Activated naive CD8-positive, alpha-beta T cell treated with anti-CD3 and anti-CD28 coated beads, Interleukin-2, amount 10 ng/mL, durations not matched to agents 7 days and 5 days (primary cell): ENCODE measurements at regions not wholly inside any gene's neighbourhood (a gene's known extent, or its start where the extent isn't known, plus 50 kb on each side); places are given as distances from the start of the nearest gene placed in this dataset.
"Not testable (repeated sequence)": the region's sequence is repeated elsewhere in the genome, so short reads cannot be mapped to it uniquely, and the experiment has no call there.

Experiments used
- ATAC-seq: fragments of 150-1000 bp; cut with Tn5 transposase; one replicate; pipeline ENCODE4 v1.10.0; 2021; ENCODE audit warnings: low read depth, moderate library complexity
- POLR2A ChIA-PET: fragments of 350-600 bp; sonication (Branson Sonifier 250); formaldehyde crosslinking; loops from one replicate; lab custom pipeline; 2021; ENCODE audit warnings: antibody characterized with exemption; lab: Charles Lee
- DNase-seq: peaks from one replicate; pipeline ENCODE4 v3.0.0; 2021
- H3K27ac Mint-ChIP-seq: one replicate; pipeline ENCODE4 v1.8.0; 2022; ENCODE audit warnings: mild to moderate bottlenecking, mixed read lengths
- H3K27me3 Mint-ChIP-seq: one replicate; pipeline ENCODE4 v1.8.0; 2022; ENCODE audit warnings: mild to moderate bottlenecking, moderate library complexity, mixed read lengths
- H3K36me3 Mint-ChIP-seq: one replicate; pipeline ENCODE4 v1.8.0; 2021; ENCODE audit warnings: mild to moderate bottlenecking, mixed read lengths
- H3K4me1 Mint-ChIP-seq: one replicate; pipeline ENCODE4 v1.8.0; 2021; ENCODE audit warnings: mixed read lengths
- H3K4me3 Mint-ChIP-seq: one replicate; pipeline ENCODE4 v1.8.0; 2022; ENCODE audit warnings: mild to moderate bottlenecking, moderate library complexity, mixed read lengths
- H3K9me3 Mint-ChIP-seq: one replicate; pipeline ENCODE4 v1.8.0; 2021; ENCODE audit warnings: mixed read lengths

DNA sequence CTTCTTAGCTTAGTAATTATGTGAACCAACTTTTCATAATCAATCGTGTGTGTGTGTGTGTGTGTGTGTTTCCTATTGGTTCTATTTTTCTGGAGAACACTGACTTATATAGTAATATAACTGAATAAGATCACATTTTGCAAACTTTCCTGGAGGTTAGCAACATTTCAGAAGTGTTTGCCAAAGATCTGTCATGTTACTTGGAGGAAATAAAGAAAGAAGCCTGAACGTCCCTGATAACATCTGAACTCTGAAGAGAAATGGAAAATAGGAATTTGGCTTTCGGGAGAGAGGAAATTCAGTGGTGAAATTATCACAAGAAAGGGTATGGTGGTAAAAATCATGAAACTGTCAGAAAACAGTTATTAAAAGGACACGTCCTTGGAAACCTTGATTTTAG is 984.4 kb upstream of the AUTS2 start:
- Mint-ChIP-seq H3K4me3 (no peak overlapping the region), H3K9me3 (peaks cover 12% of the 10 kb centered on the region), H3K27ac (no peak overlapping the region), H3K27me3 (no peaks in the 10 kb centered on the region), H3K36me3 (no peaks in the 10 kb centered on the region), H3K4me1 (no peaks in the 10 kb centered on the region)
- POLR2A ChIA-PET = no interaction called here
- no peak for ATAC-seq
- DNase-seq = no peak

DNA sequence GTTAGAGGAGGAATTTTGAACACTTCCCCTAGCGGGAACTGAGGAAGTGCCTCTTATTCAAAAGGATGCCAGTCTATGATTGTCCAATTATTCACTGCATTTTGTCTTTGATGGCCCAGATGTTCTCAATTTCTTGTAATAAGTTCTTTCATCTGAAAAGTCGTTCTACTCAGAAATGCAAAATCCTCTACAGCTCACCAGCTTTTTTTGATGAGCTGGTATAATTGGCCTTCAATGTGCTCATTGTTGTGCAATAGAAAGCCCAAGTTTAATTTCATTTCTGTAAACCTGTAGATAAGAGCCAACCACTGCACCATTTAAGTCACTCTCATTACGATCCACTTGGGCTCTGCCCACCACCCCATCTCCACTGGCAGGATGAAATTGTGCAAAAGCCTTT is 978.7 kb upstream of the AUTS2 start:
- POLR2A ChIA-PET = no interaction called here
- no peaks in the 10 kb centered on the region for H3K4me1 Mint-ChIP-seq
- no peak overlapping the region for H3K27ac Mint-ChIP-seq
- DNase-seq = no peak
- peaks cover 16% of the 10 kb centered on the region for H3K9me3 Mint-ChIP-seq
- no peaks in the 10 kb centered on the region for H3K36me3 Mint-ChIP-seq
- no peak for ATAC-seq
- no peak overlapping the region for H3K4me3 Mint-ChIP-seq
- H3K27me3 Mint-ChIP-seq = no peaks in the 10 kb centered on the region

DNA sequence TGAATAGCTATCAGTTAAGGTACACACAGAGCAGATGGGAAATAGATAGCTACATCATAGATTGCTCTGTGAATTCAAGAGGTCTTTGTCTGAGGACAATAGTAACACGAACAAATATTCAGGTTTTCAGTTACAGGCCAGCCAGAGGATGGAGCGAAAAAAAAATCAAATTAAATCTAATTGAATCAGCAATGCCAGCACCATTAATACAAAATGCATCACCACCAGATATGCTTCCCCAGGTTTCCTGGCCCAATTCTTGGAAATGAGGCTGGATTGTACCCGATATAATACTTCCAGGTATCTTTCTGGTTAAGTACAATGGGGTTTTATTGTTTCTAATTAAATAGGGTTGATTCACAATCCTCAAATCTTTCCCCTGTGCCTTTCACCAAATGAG is 975.8 kb upstream of the AUTS2 start:
- ATAC-seq (no peak), DNase-seq (no peak)
- POLR2A ChIA-PET = no interaction called here
- Mint-ChIP-seq H3K9me3 (peaks cover 13% of the 10 kb centered on the region), H3K4me3 (no peak overlapping the region), H3K27ac (no peak overlapping the region), H3K36me3 (no peaks in the 10 kb centered on the region), H3K27me3 (no peaks in the 10 kb centered on the region), H3K4me1 (no peaks in the 10 kb centered on the region)

DNA sequence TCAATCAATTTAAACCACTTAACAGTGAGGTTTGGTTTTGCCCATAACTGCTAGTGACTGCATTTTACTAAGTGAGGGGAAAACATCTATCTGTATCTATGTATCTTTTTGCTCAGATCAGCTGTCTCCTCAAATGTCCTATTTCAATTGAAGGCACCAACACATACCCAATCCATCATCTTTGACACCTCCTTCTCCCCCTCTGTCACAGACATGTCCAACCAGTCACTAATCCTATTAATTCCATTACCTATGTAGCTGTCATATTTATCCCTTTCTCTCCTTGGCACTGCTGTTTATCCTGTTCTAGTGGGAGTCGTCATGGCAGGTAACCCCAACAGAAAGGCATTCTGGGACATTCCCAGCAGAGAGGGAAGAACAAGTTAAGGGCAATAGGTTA is 975.2 kb upstream of the AUTS2 start:
- POLR2A ChIA-PET = no interaction called here
- no peak for DNase-seq
- H3K27me3 Mint-ChIP-seq = no peaks in the 10 kb centered on the region
- peaks cover 11% of the 10 kb centered on the region for H3K9me3 Mint-ChIP-seq
- no peak for ATAC-seq
- no peaks in the 10 kb centered on the region for H3K4me1 Mint-ChIP-seq
- no peak overlapping the region for H3K27ac Mint-ChIP-seq
- no peak overlapping the region for H3K4me3 Mint-ChIP-seq
- no peaks in the 10 kb centered on the region for H3K36me3 Mint-ChIP-seq

GRCh38 chr7:68627247-68627864 is 970.9 kb upstream of the AUTS2 start:
- no peak for ATAC-seq
- no peak overlapping the region for H3K27ac Mint-ChIP-seq

DNA sequence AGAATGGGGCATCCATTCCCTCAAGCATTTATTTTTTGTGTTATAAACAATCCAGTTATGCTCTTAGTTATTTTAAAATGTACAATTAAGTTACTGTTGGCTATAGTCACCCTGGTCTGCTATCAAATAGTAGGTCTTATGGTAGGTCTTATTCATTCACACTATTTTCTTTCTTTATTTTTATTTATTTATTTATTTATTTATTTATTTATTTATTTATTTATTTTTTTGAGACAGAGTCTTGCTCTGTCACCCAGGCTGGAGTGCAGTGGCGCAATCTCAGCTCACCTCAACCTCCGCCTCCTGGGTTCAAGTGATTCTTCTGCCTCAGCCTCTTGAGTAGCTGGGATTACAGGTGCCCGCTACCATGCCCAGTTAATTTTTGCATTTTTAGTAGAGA is 967.4 kb upstream of the AUTS2 start:
- H3K36me3 Mint-ChIP-seq, DNase-seq, H3K27me3 Mint-ChIP-seq, POLR2A ChIA-PET, H3K4me1 Mint-ChIP-seq, ATAC-seq, H3K4me3 Mint-ChIP-seq, H3K27ac Mint-ChIP-seq: not testable (repeated sequence)
- peaks cover 13% of the 10 kb centered on the region for H3K9me3 Mint-ChIP-seq

More at GRCh38 chr7:68627247-68627864, 970.9 kb upstream of the AUTS2 start:
- POLR2A ChIA-PET = no interaction called here
- Mint-ChIP-seq H3K36me3 (no peaks in the 10 kb centered on the region), H3K9me3 (peaks cover 18% of the 10 kb centered on the region), H3K27me3 (no peaks in the 10 kb centered on the region), H3K4me1 (no peaks in the 10 kb centered on the region), H3K4me3 (no peak overlapping the region)
- no peak for DNase-seq

- POLR2A ChIA-PET = no interaction called here
- DNase-seq (no peak), ATAC-seq (no peak)
- no peak overlapping the region for H3K27ac Mint-ChIP-seq
- no peaks in the 10 kb centered on the region for H3K36me3 Mint-ChIP-seq
- no peaks in the 10 kb centered on the region for H3K27me3 Mint-ChIP-seq
- no peaks in the 10 kb centered on the region for H3K4me1 Mint-ChIP-seq
- H3K9me3 Mint-ChIP-seq = peaks cover 3% of the 10 kb centered on the region
- no peak overlapping the region for H3K4me3 Mint-ChIP-seq
Observed at GRCh38 chr7:68640103-68640502, 958.2 kb upstream of the AUTS2 start.

- no peak overlapping the region for H3K27ac Mint-ChIP-seq
- DNase-seq (no peak), ATAC-seq (no peak)
- H3K4me3 Mint-ChIP-seq = no peak overlapping the region
- POLR2A ChIA-PET = no interaction called here
- H3K9me3 Mint-ChIP-seq = peaks cover 8% of the 10 kb centered on the region
- no peaks in the 10 kb centered on the region for H3K36me3 Mint-ChIP-seq
- H3K27me3 Mint-ChIP-seq = no peaks in the 10 kb centered on the region
- H3K4me1 Mint-ChIP-seq = no peaks in the 10 kb centered on the region
Observed at GRCh38 chr7:68642727-68643126, 955.5 kb upstream of the AUTS2 start.

GRCh38 chr7:68663392-68663791 is 934.9 kb upstream of the AUTS2 start:
- ATAC-seq (no peak), DNase-seq (no peak)
- Mint-ChIP-seq H3K36me3 (no peaks in the 10 kb centered on the region), H3K4me1 (no peaks in the 10 kb centered on the region), H3K27ac (no peak overlapping the region), H3K9me3 (peaks cover 9% of the 10 kb centered on the region), H3K27me3 (no peaks in the 10 kb centered on the region), H3K4me3 (no peak overlapping the region)
- POLR2A ChIA-PET = no interaction called here

- H3K4me3 Mint-ChIP-seq = no peak overlapping the region
- H3K4me1 Mint-ChIP-seq = no peaks in the 10 kb centered on the region
Observed at GRCh38 chr7:68671046-68671445, 927.2 kb upstream of the AUTS2 start.

GRCh38 chr7:68671671-68672070 is 926.6 kb upstream of the AUTS2 start:
- Mint-ChIP-seq H3K4me1 (no peaks in the 10 kb centered on the region), H3K4me3 (no peak overlapping the region), H3K36me3 (peaks cover 1% of the 10 kb centered on the region), H3K27ac (no peak overlapping the region), H3K9me3 (peaks cover 9% of the 10 kb centered on the region), H3K27me3 (no peaks in the 10 kb centered on the region)
- POLR2A ChIA-PET = no interaction called here
- DNase-seq = no peak
- ATAC-seq = no peak

More at GRCh38 chr7:68671046-68671445, 927.2 kb upstream of the AUTS2 start:
- Mint-ChIP-seq H3K36me3 (peaks cover 1% of the 10 kb centered on the region), H3K9me3 (peaks cover 8% of the 10 kb centered on the region), H3K27me3 (no peaks in the 10 kb centered on the region), H3K27ac (no peak overlapping the region)
- DNase-seq (no peak), ATAC-seq (no peak)
- POLR2A ChIA-PET = no interaction called here

DNA sequence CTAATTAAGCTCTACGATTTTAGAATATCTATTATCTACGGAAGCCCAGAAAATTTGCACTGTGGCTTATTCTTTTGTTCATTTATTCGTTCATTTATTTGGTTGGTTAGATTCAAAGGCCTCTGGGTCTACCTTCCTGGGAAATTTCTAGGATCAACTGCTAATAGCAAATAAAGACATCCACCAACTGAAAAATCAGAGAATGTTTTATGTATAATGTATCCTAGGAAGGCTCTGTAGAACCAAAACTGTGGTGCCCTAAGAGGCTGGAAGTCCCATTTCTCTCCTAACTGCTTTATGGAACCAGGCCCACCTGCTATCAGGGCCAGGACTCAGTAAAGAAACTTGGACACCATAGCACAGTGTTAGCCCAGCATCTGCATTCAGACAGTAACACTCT is 923.4 kb upstream of the AUTS2 start:
- Mint-ChIP-seq H3K27me3 (no peaks in the 10 kb centered on the region), H3K27ac (no peak overlapping the region), H3K9me3 (peaks cover 12% of the 10 kb centered on the region), H3K36me3 (peaks cover 1% of the 10 kb centered on the region), H3K4me3 (no peak overlapping the region), H3K4me1 (no peaks in the 10 kb centered on the region)
- ATAC-seq = no peak
- POLR2A ChIA-PET = no interaction called here
- DNase-seq = no peak

GRCh38 chr7:68676813-68677535 is 921.3 kb upstream of the AUTS2 start:
- H3K27ac Mint-ChIP-seq = no peak overlapping the region
- peaks cover 1% of the 10 kb centered on the region for H3K36me3 Mint-ChIP-seq
- POLR2A ChIA-PET = no interaction called here
- no peaks in the 10 kb centered on the region for H3K27me3 Mint-ChIP-seq
- ATAC-seq = no peak
- no peak overlapping the region for H3K4me3 Mint-ChIP-seq
- H3K4me1 Mint-ChIP-seq = no peaks in the 10 kb centered on the region
- peaks cover 10% of the 10 kb centered on the region for H3K9me3 Mint-ChIP-seq
- no peak for DNase-seq

- POLR2A ChIA-PET = no interaction called here
- H3K27ac Mint-ChIP-seq = no peak overlapping the region
- H3K36me3 Mint-ChIP-seq = peaks cover 1% of the 10 kb centered on the region
- H3K27me3 Mint-ChIP-seq = no peaks in the 10 kb centered on the region
- H3K4me3 Mint-ChIP-seq = no peak overlapping the region
- H3K9me3 Mint-ChIP-seq = peaks cover 10% of the 10 kb centered on the region
- DNase-seq (no peak), ATAC-seq (no peak)
- H3K4me1 Mint-ChIP-seq = no peaks in the 10 kb centered on the region
Observed at GRCh38 chr7:68678196-68678595, 920.1 kb upstream of the AUTS2 start.
